Sigmoid colon (tissue), 6 donors: ENCODE measurements at regions not wholly inside any gene's neighbourhood (a gene's known extent, or its start where the extent isn't known, plus 50 kb on each side); places are given as distances from the start of the nearest gene placed in this dataset.

Experiments
- DNase-seq: peaks from one replicate; pipeline ENCODE4 v3.0.0-alpha.2; 2019
- H3K27ac ChIP-seq, 4 donors: fragments of 200-600 bp; sonication (generic); one replicate each; pipeline ENCODE4 v1.5.1; 2016 to 2019; ENCODE audit warnings: mild to moderate bottlenecking in 1 of 4
- H3K27me3 ChIP-seq, 3 donors: fragments of 200-600 bp; sonication (generic); one replicate each; pipeline ENCODE4 v1.5.1; 2019; ENCODE audit warnings: mild to moderate bottlenecking in 1 of 3
- H3K36me3 ChIP-seq, 4 donors: fragments of 200-600 bp; sonication (generic); one replicate each; pipeline ENCODE4 v1.5.1; 2016 to 2019
- H3K4me1 ChIP-seq, 4 donors: fragments of 200-600 bp; sonication (generic); one replicate each; pipeline ENCODE4 v1.5.1; 2017 to 2019
- H3K4me3 ChIP-seq, 4 donors: fragments of 200-600 bp; sonication (generic); one replicate each; pipeline ENCODE4 v1.5.1; 2017 to 2019; ENCODE audit warnings: mild to moderate bottlenecking in 2 of 4, moderate library complexity in 1 of 4
- H3K9me3 ChIP-seq, 4 donors: fragments of 200-600 bp in 3 of 4; sonication (generic) in 3 of 4; one replicate each; pipeline versions ENCODE4 v1.5.1 to v1.6.1; 2013 to 2019
- CTCF ChIP-seq, 4 experiments: fragments of 450-650 bp in 3 of 4; fragments of 200-600 bp in 1 of 4; IDR thresholded peaks; one replicate each; pipeline ENCODE4 v1.5.1; 2016 to 2019; ENCODE audit warnings: antibody characterized with exemption in 4 of 4, mild to moderate bottlenecking in 3 of 4, moderate library complexity in 2 of 4
- EP300 ChIP-seq, 4 donors: sonication (generic); formaldehyde crosslinking; IDR thresholded peaks; one replicate each; pipeline ENCODE4 v1.6.1; 2017; ENCODE audit warnings: antibody characterized with exemption in 4 of 4
- POLR2A ChIP-seq, 2 donors: fragments of 450-650 bp; IDR thresholded peaks; one replicate each; pipeline ENCODE4 v1.6.1; 2016; ENCODE audit warnings: antibody characterized with exemption in 2 of 2, mild to moderate bottlenecking in 2 of 2, moderate library complexity in 2 of 2
- POLR2AphosphoS5 ChIP-seq, 4 donors: sonication (generic); formaldehyde crosslinking; IDR thresholded peaks; one replicate each; pipeline ENCODE4 v1.6.1; 2017; ENCODE audit warnings: antibody characterized with exemption in 4 of 4
- WGBS, 2 donors: extraction: QIAGEN DNeasy Blood & Tissue Kit; methylation state at CpG; one replicate each; pipeline ENCODE4 v1.1.7; 2013; 5-methylcytosine and 5-hydroxymethylcytosine counted together
- intact Hi-C: fragments of 100-400 bp; cut with DNase I; formaldehyde crosslinking; loops from one replicate; pipeline ENCODE4 v1.15.1; 2023
- donor health status: healthy with polysubstance abuse.
- donor health status: healthy.

- TF ChIP-seq CTCF (IDR thresholded peaks at IDR 0.05) (no peak), EP300 (IDR thresholded peaks at IDR 0.05) (no peak), POLR2AphosphoS5 (IDR thresholded peaks at IDR 0.05) (no peak), POLR2A (IDR thresholded peaks at IDR 0.05) (no peak)
- intact Hi-C loops: no loop called here
- WGBS, 2 donors: 57 to 63% methylated on average over 2 of the region's 2 CpGs
- no peak overlapping the region for H3K4me3 ChIP-seq
- no peak overlapping the region for H3K27ac ChIP-seq
- no peaks in the 10 kb centered on the region for H3K9me3 ChIP-seq
- H3K27me3 ChIP-seq: no peaks in the 10 kb centered on the region
- no peak for DNase-seq
- H3K36me3 ChIP-seq: no peaks in the 10 kb centered on the region
- no peaks in the 10 kb centered on the region for H3K4me1 ChIP-seq
Observed at GRCh38 chr10:80769700-80770160, 232.0 kb downstream of the SH2D4B start.

- no peak overlapping the region for H3K27ac ChIP-seq
- no peak for DNase-seq
- no peaks in the 10 kb centered on the region for H3K36me3 ChIP-seq
- no peaks in the 10 kb centered on the region for H3K9me3 ChIP-seq
- H3K4me1 ChIP-seq: no peaks in the 10 kb centered on the region
- intact Hi-C loops: no loop called here
- H3K4me3 ChIP-seq: no peak overlapping the region
- H3K27me3 ChIP-seq: no peaks in the 10 kb centered on the region
- TF ChIP-seq EP300 (IDR thresholded peaks at IDR 0.05) (no peak), POLR2A (IDR thresholded peaks at IDR 0.05) (no peak), POLR2AphosphoS5 (IDR thresholded peaks at IDR 0.05) (no peak), CTCF (IDR thresholded peaks at IDR 0.05) (no peak)
- 65 to 75% methylated on average over 2 of the region's 2 CpGs for WGBS, 2 donors
Observed at GRCh38 chr10:80770239-80770638, 232.5 kb downstream of the SH2D4B start.

- DNase-seq: no peak
- TF ChIP-seq EP300 (IDR thresholded peaks at IDR 0.05) (no peak), CTCF (IDR thresholded peaks at IDR 0.05) (no peak), POLR2AphosphoS5 (IDR thresholded peaks at IDR 0.05) (no peak), POLR2A (IDR thresholded peaks at IDR 0.05) (no peak)
- 71 to 81% methylated on average over 1 of the region's 1 CpG for WGBS, 2 donors
- no peaks in the 10 kb centered on the region for H3K9me3 ChIP-seq
- intact Hi-C loops: no loop called here
- no peak overlapping the region for H3K27ac ChIP-seq
- no peak overlapping the region for H3K4me3 ChIP-seq
- no peaks in the 10 kb centered on the region for H3K36me3 ChIP-seq
- no peaks in the 10 kb centered on the region for H3K27me3 ChIP-seq
- H3K4me1 ChIP-seq: no peaks in the 10 kb centered on the region
Observed at GRCh38 chr10:80771285-80771684, 233.6 kb downstream of the SH2D4B start.

- 76 to 86% methylated on average over 10 of the region's 10 CpGs for WGBS, 2 donors
- Histone ChIP-seq H3K27me3 (no peaks in the 10 kb centered on the region), H3K9me3 (no peaks in the 10 kb centered on the region), H3K4me3 (no peak overlapping the region), H3K36me3 (no peaks in the 10 kb centered on the region), H3K4me1 (no peaks in the 10 kb centered on the region), H3K27ac (no peak overlapping the region)
- intact Hi-C loops: no loop called here
- no peak for DNase-seq
- TF ChIP-seq POLR2AphosphoS5 (IDR thresholded peaks at IDR 0.05): no peak
- TF ChIP-seq CTCF (IDR thresholded peaks at IDR 0.05): no peak
- no peak for TF ChIP-seq EP300 (IDR thresholded peaks at IDR 0.05)
- no peak for TF ChIP-seq POLR2A (IDR thresholded peaks at IDR 0.05)
Observed at GRCh38 chr10:80771902-80772555, 234.3 kb downstream of the SH2D4B start.

GRCh38 chr10:80772596-80772995 lies 234.9 kb downstream of the SH2D4B start:
- Histone ChIP-seq H3K9me3 (no peaks in the 10 kb centered on the region), H3K27ac (no peak overlapping the region), H3K27me3 (no peaks in the 10 kb centered on the region), H3K4me3 (no peak overlapping the region), H3K4me1 (no peaks in the 10 kb centered on the region), H3K36me3 (no peaks in the 10 kb centered on the region)
- 90 to 91% methylated on average over 3 of the region's 3 CpGs for WGBS, 2 donors
- intact Hi-C loops: no loop called here
- DNase-seq: no peak
- no peak for TF ChIP-seq CTCF (IDR thresholded peaks at IDR 0.05)
- TF ChIP-seq POLR2A (IDR thresholded peaks at IDR 0.05): no peak
- TF ChIP-seq EP300 (IDR thresholded peaks at IDR 0.05): no peak
